ENCODE measurements at regions not wholly inside any gene's neighbourhood (a gene's known extent, or its start where the extent isn't known, plus 50 kb on each side); places are given as distances from the start of the nearest gene placed in this dataset.

- DNase-seq (no peak), ATAC-seq (no peak)
- POLR2A ChIA-PET = no interaction called here
- Mint-ChIP-seq H3K4me1 (ENCODE audit: low read depth) (peaks cover 22% of the 10 kb centered on the region), H3K27me3 (ENCODE audit: low read depth) (no peaks in the 10 kb centered on the region), H3K36me3 (ENCODE audit: low read depth) (no peaks in the 10 kb centered on the region), H3K9me3 (ENCODE audit: insufficient read depth) (no peaks in the 10 kb centered on the region), H3K4me3 (no peak overlapping the region), H3K27ac (no peak overlapping the region)
- CTCF ChIA-PET = interaction anchor here (0.9 to 3.0 kb wide), 5 partner anchors 9 to 64 kb away, joined by 3 to 12 read pairs (median 4); no protein-coding TSS in a partner anchor
Observed at GRCh38 chr1:172755099-172755498, 96.2 kb downstream of the FASLG start.

GRCh38 chr1:172756024-172756423, 97.1 kb downstream of the FASLG start:
- ChIA-PET CTCF (interaction anchor here (1.0 to 2.6 kb wide), 5 partner anchors 10 to 63 kb away, joined by 3 to 10 read pairs (median 4); no protein-coding TSS in a partner anchor), POLR2A (no interaction called here)
- ATAC-seq (no peak), DNase-seq (no peak)
- Mint-ChIP-seq H3K27me3 (ENCODE audit: low read depth) (no peaks in the 10 kb centered on the region), H3K36me3 (ENCODE audit: low read depth) (no peaks in the 10 kb centered on the region), H3K4me1 (ENCODE audit: low read depth) (peaks cover 26% of the 10 kb centered on the region), H3K9me3 (ENCODE audit: insufficient read depth) (no peaks in the 10 kb centered on the region), H3K4me3 (no peak overlapping the region), H3K27ac (no peak overlapping the region)

- Mint-ChIP-seq H3K36me3 (ENCODE audit: low read depth) (no peaks in the 10 kb centered on the region), H3K4me1 (ENCODE audit: low read depth) (peaks cover 37% of the 10 kb centered on the region), H3K27ac (no peak overlapping the region), H3K4me3 (no peak overlapping the region), H3K27me3 (ENCODE audit: low read depth) (no peaks in the 10 kb centered on the region), H3K9me3 (ENCODE audit: insufficient read depth) (no peaks in the 10 kb centered on the region)
- CTCF ChIA-PET = interaction anchor here (0.9 to 1.3 kb wide), 3 partner anchors 13 to 447 kb away, joined by 3 to 6 read pairs (median 3); no protein-coding TSS in a partner anchor
- POLR2A ChIA-PET = no interaction called here
- no peak for ATAC-seq
- no peak for DNase-seq
Observed at GRCh38 chr1:172758259-172758658, 99.4 kb downstream of the FASLG start.

GRCh38 chr1:172760121-172760520, 101.2 kb downstream of the FASLG start:
- no peaks in the 10 kb centered on the region for H3K9me3 Mint-ChIP-seq (ENCODE audit: insufficient read depth)
- H3K4me3 Mint-ChIP-seq = no peak overlapping the region
- no peaks in the 10 kb centered on the region for H3K36me3 Mint-ChIP-seq (ENCODE audit: low read depth)
- no peak for DNase-seq
- ChIA-PET POLR2A (no interaction called here), CTCF (interaction anchor here (1.2 kb wide), 1 partner anchor 443 kb away, joined by 3 read pairs; no protein-coding TSS in a partner anchor)
- H3K4me1 Mint-ChIP-seq (ENCODE audit: low read depth) = peaks cover 29% of the 10 kb centered on the region
- no peaks in the 10 kb centered on the region for H3K27me3 Mint-ChIP-seq (ENCODE audit: low read depth)
- H3K27ac Mint-ChIP-seq = no peak overlapping the region
- ATAC-seq = no peak

GRCh38 chr1:172761581-172762486, 102.9 kb downstream of the FASLG start:
- H3K4me3 Mint-ChIP-seq = no peak overlapping the region
- CTCF ChIA-PET = interaction anchor here (0.7 to 3.2 kb wide), 3 partner anchors 16 to 20 kb away, joined by 3 to 14 read pairs (median 8); no protein-coding TSS in a partner anchor
- H3K36me3 Mint-ChIP-seq (ENCODE audit: low read depth) = no peaks in the 10 kb centered on the region
- H3K27me3 Mint-ChIP-seq (ENCODE audit: low read depth) = no peaks in the 10 kb centered on the region
- no peaks in the 10 kb centered on the region for H3K9me3 Mint-ChIP-seq (ENCODE audit: insufficient read depth)
- POLR2A ChIA-PET = no interaction called here
- peaks cover 25% of the 10 kb centered on the region for H3K4me1 Mint-ChIP-seq (ENCODE audit: low read depth)
- DNase-seq = no peak
- no peak for ATAC-seq
- H3K27ac Mint-ChIP-seq = no peak overlapping the region

GRCh38 chr1:172763057-172763456, 104.2 kb downstream of the FASLG start:
- Mint-ChIP-seq H3K27ac (no peak overlapping the region), H3K9me3 (ENCODE audit: insufficient read depth) (no peaks in the 10 kb centered on the region), H3K27me3 (ENCODE audit: low read depth) (no peaks in the 10 kb centered on the region), H3K36me3 (ENCODE audit: low read depth) (no peaks in the 10 kb centered on the region), H3K4me3 (no peak overlapping the region), H3K4me1 (ENCODE audit: low read depth) (peaks cover 21% of the 10 kb centered on the region)
- ATAC-seq = no peak
- DNase-seq = no peak
- ChIA-PET POLR2A (no interaction called here), CTCF (interaction anchor here (0.7 to 3.2 kb wide), 4 partner anchors 13 to 21 kb away, joined by 3 to 14 read pairs (median 6); no protein-coding TSS in a partner anchor)

GRCh38 chr1:172764378-172764777, 105.5 kb downstream of the FASLG start:
- H3K4me3 Mint-ChIP-seq = no peak overlapping the region
- POLR2A ChIA-PET = no interaction called here
- no peak overlapping the region for H3K27ac Mint-ChIP-seq

GRCh38 chr1:172766462-172766861, 107.6 kb downstream of the FASLG start:
- Mint-ChIP-seq H3K9me3 (ENCODE audit: insufficient read depth) (no peaks in the 10 kb centered on the region), H3K27me3 (ENCODE audit: low read depth) (no peaks in the 10 kb centered on the region), H3K36me3 (ENCODE audit: low read depth) (no peaks in the 10 kb centered on the region), H3K27ac (no peak overlapping the region), H3K4me1 (ENCODE audit: low read depth) (peaks cover 14% of the 10 kb centered on the region), H3K4me3 (no peak overlapping the region)
- DNase-seq = no peak
- no peak for ATAC-seq
- CTCF ChIA-PET = interaction anchor here (1.1 to 3.0 kb wide), 5 partner anchors 13 to 436 kb away, joined by 3 to 11 read pairs (median 6); no protein-coding TSS in a partner anchor
- POLR2A ChIA-PET = interaction anchor here (0.5 to 0.6 kb wide), 2 partner anchors 9 to 216 kb away, joined by 3 read pairs; no protein-coding TSS in a partner anchor

More at GRCh38 chr1:172764378-172764777, 105.5 kb downstream of the FASLG start:
- DNase-seq = no peak
- CTCF ChIA-PET = interaction anchor here (1.3 to 3.2 kb wide), 4 partner anchors 14 to 438 kb away, joined by 3 to 14 read pairs (median 7); no protein-coding TSS in a partner anchor
- no peak for ATAC-seq
- no peaks in the 10 kb centered on the region for H3K36me3 Mint-ChIP-seq (ENCODE audit: low read depth)
- peaks cover 19% of the 10 kb centered on the region for H3K4me1 Mint-ChIP-seq (ENCODE audit: low read depth)
- no peaks in the 10 kb centered on the region for H3K9me3 Mint-ChIP-seq (ENCODE audit: insufficient read depth)
- no peaks in the 10 kb centered on the region for H3K27me3 Mint-ChIP-seq (ENCODE audit: low read depth)

- H3K36me3 Mint-ChIP-seq (ENCODE audit: low read depth) = no peaks in the 10 kb centered on the region
- ATAC-seq (no peak), DNase-seq (no peak)
- ChIA-PET CTCF (no interaction called here), POLR2A (no interaction called here)
- H3K27ac Mint-ChIP-seq = no peak overlapping the region
- no peaks in the 10 kb centered on the region for H3K27me3 Mint-ChIP-seq (ENCODE audit: low read depth)
- H3K4me3 Mint-ChIP-seq = no peak overlapping the region
- no peaks in the 10 kb centered on the region for H3K9me3 Mint-ChIP-seq (ENCODE audit: insufficient read depth)
- H3K4me1 Mint-ChIP-seq (ENCODE audit: low read depth) = no peaks in the 10 kb centered on the region
Observed at GRCh38 chr1:172770071-172770470, 111.2 kb downstream of the FASLG start.

GRCh38 chr1:172774561-172774960, 115.7 kb downstream of the FASLG start:
- Mint-ChIP-seq H3K27ac (no peak overlapping the region), H3K36me3 (ENCODE audit: low read depth) (no peaks in the 10 kb centered on the region), H3K27me3 (ENCODE audit: low read depth) (no peaks in the 10 kb centered on the region), H3K9me3 (ENCODE audit: insufficient read depth) (no peaks in the 10 kb centered on the region), H3K4me1 (ENCODE audit: low read depth) (peaks cover 14% of the 10 kb centered on the region), H3K4me3 (no peak overlapping the region)
- DNase-seq (no peak), ATAC-seq (no peak)
- CTCF ChIA-PET = interaction anchor here (1.4 to 1.7 kb wide), 2 partner anchors 31 to 52 kb away, joined by 4 to 8 read pairs; no protein-coding TSS in a partner anchor
- POLR2A ChIA-PET = no interaction called here

- H3K27ac Mint-ChIP-seq = no peak overlapping the region
- POLR2A ChIA-PET = interaction anchor here (0.5 to 0.6 kb wide), 2 partner anchors 9 to 144 kb away, joined by 3 read pairs; no protein-coding TSS in a partner anchor
Observed at GRCh38 chr1:172775606-172776005, 116.7 kb downstream of the FASLG start.

GRCh38 chr1:172776071-172776470, 117.2 kb downstream of the FASLG start:
- DNase-seq (no peak), ATAC-seq (no peak)
- Mint-ChIP-seq H3K4me1 (ENCODE audit: low read depth) (peaks cover 20% of the 10 kb centered on the region), H3K27ac (no peak overlapping the region), H3K36me3 (ENCODE audit: low read depth) (no peaks in the 10 kb centered on the region), H3K27me3 (ENCODE audit: low read depth) (no peaks in the 10 kb centered on the region), H3K9me3 (ENCODE audit: insufficient read depth) (no peaks in the 10 kb centered on the region), H3K4me3 (no peak overlapping the region)
- POLR2A ChIA-PET = interaction anchor here (0.5 to 0.6 kb wide), 2 partner anchors 10 to 144 kb away, joined by 3 read pairs; no protein-coding TSS in a partner anchor
- CTCF ChIA-PET = interaction anchor here (1.1 to 1.9 kb wide), 6 partner anchors 13 to 427 kb away, joined by 3 to 11 read pairs (median 4); no protein-coding TSS in a partner anchor

More at GRCh38 chr1:172775606-172776005, 116.7 kb downstream of the FASLG start:
- CTCF ChIA-PET = interaction anchor here (0.9 to 1.9 kb wide), 6 partner anchors 12 to 385 kb away, joined by 3 to 8 read pairs (median 4); no protein-coding TSS in a partner anchor
- no peaks in the 10 kb centered on the region for H3K27me3 Mint-ChIP-seq (ENCODE audit: low read depth)
- H3K4me3 Mint-ChIP-seq = no peak overlapping the region
- H3K9me3 Mint-ChIP-seq (ENCODE audit: insufficient read depth) = no peaks in the 10 kb centered on the region
- no peak for DNase-seq
- H3K36me3 Mint-ChIP-seq (ENCODE audit: low read depth) = no peaks in the 10 kb centered on the region
- no peak for ATAC-seq
- peaks cover 16% of the 10 kb centered on the region for H3K4me1 Mint-ChIP-seq (ENCODE audit: low read depth)

All from activated CD8-positive, alpha-beta T cell treated with anti-CD3 and anti-CD28 coated beads, Interleukin-2, amount 10 ng/mL, durations not matched to agents 7 days and 5 days (primary cell).